Right atrium auricular region (tissue), 2 donors: ENCODE measurements at regions not wholly inside any gene's neighbourhood (a gene's known extent, or its start where the extent isn't known, plus 50 kb on each side); places are given as distances from the start of the nearest gene placed in this dataset.
"Not testable (repeated sequence)": the region's sequence is repeated elsewhere in the genome, so short reads cannot be mapped to it uniquely, and the experiment has no call there.

Source experiments
- DNase-seq: peaks from one replicate; pipeline ENCODE4 v3.0.0-alpha.2; 2019; ENCODE audit warnings: low spot score
- H3K27ac ChIP-seq, 2 donors: fragments of 200-600 bp; sonication (generic); 1 replicate in 1 of 2; 2 replicates in 1 of 2; pipeline ENCODE4 v1.5.1; 2016 to 2019
- H3K27me3 ChIP-seq, 2 donors: fragments of 200-600 bp; sonication (generic); one replicate each; pipeline versions ENCODE4 v1.5.1 to v1.6.0; 2017 to 2019
- H3K36me3 ChIP-seq: fragments of 200-600 bp; sonication (generic); one replicate; pipeline ENCODE4 v1.5.1; 2016
- H3K4me1 ChIP-seq, 2 donors: fragments of 200-600 bp; sonication (generic); one replicate each; pipeline versions ENCODE4 v1.5.1 to v1.6.0; 2017 to 2019
- H3K4me3 ChIP-seq, 2 donors: fragments of 200-600 bp; sonication (generic); 1 replicate in 1 of 2; 2 replicates in 1 of 2; pipeline ENCODE4 v1.5.1; 2017 to 2019; ENCODE audit warnings: mild to moderate bottlenecking in 1 of 2, moderate library complexity in 1 of 2
- H3K9me3 ChIP-seq, 2 donors: fragments of 200-600 bp; sonication (generic); one replicate each; pipeline ENCODE4 v1.5.1; 2019
- TF ChIP-seq, protein P1 (sequence below), 2 donors: fragments of 200-600 bp; sonication (generic); IDR thresholded peaks; one replicate each; pipeline ENCODE4 v1.5.1; 2019; ENCODE audit warnings: antibody characterized with exemption in 2 of 2

GRCh38 chrX:10469-11458 is 270.4 kb upstream of the PLCXD1 start:
- H3K27ac ChIP-seq, H3K27me3 ChIP-seq, H3K4me1 ChIP-seq, H3K9me3 ChIP-seq, DNase-seq, H3K4me3 ChIP-seq, H3K36me3 ChIP-seq: not testable (repeated sequence)

DNA sequence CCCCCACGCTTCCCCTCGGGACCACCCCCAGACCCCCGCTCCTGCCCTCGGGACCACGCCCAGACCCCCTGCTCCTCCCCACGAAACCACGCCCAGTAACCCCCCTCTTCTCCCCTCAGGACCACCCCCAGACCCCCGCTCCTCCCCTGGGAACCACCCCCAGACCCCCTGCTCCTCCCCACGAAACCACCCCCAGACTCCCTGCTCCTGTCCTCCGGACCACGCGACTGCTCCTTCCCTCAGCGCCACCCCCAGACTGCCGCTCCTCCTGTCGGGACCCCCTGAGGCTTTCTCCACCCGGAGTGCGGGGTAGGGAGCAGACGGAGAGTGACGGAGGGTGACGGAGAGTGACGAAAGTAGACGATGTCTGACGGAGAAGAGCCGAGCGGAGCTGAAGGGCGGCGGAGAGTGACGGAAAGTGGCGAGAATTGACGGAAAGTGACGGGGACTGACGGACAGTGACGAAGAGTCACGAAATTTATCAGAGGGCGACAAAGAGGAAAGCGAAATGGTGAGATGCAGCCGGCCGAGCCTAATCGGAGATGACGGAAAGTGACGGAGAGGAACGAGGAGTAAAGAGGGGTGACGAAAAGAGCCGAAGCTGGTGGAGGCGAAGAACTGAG is 267.2 kb upstream of the PLCXD1 start:
- H3K27me3 ChIP-seq, H3K4me3 ChIP-seq, H3K36me3 ChIP-seq, H3K27ac ChIP-seq, DNase-seq, H3K4me1 ChIP-seq, H3K9me3 ChIP-seq: not testable (repeated sequence)

- not testable (repeated sequence) for H3K4me1 ChIP-seq, DNase-seq, H3K9me3 ChIP-seq, H3K27me3 ChIP-seq, H3K4me3 ChIP-seq, H3K27ac ChIP-seq, H3K36me3 ChIP-seq
Observed at GRCh38 chrX:14452-14851, 266.7 kb upstream of the PLCXD1 start.

DNA sequence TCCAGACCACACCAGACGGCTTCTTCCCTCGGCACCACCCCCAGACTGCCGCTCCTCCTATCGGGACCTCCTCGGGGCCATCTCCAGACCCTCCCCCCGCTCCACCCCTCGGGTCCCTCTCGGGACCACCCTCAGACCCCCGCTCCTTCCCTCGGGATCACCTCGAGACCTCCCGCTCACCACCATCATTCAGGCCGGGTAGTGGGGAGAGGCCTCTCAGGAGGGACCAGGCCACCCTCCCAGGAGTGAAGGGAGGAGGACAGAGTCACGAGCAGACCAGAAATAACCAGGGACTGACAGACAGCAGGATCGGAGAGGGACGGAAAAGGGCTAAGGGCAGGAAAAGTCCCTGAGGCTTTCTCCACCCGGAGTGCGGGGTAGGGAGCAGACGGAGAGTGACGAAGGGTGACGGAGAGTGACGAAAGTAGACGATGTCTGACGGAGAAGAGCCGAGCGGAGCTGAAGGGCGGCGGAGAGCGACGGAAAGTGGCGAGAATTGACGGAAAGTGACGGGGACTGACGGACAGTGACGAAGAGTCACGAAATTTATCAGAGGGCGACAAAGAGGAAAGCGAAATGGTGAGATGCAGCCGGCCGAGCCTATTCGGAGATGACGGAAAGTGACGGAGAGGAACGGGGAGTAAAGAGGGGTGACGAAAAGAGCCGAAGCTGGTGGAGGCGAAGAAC is 262.3 kb upstream of the PLCXD1 start:
- not testable (repeated sequence) for H3K36me3 ChIP-seq, H3K4me3 ChIP-seq, H3K27me3 ChIP-seq, DNase-seq, H3K4me1 ChIP-seq, H3K9me3 ChIP-seq, H3K27ac ChIP-seq

DNA sequence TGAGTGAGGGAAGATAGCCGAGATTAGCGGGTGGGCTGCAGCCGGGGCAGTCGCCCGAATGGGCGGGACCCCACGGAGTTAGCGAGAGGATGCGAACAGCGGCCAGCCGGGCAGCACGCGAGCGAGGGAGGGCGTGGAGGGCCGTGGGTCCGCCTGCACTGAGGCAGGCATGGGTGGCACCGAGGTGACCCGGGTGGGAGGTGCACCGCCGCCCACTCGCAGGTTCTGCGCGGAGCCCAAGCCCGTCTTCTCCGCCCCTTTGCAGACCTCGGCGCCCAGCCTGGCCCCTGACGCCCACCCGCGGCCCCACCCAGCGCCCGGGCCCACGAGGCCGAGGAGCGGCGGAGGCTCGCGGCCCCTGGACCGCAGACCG is 261.7 kb upstream of the PLCXD1 start:
- not testable (repeated sequence) for H3K36me3 ChIP-seq, H3K4me1 ChIP-seq, H3K27ac ChIP-seq, H3K27me3 ChIP-seq, H3K9me3 ChIP-seq, DNase-seq
- peak overlapping the region in 1 of 2 donors; percentile 42 for H3K4me3 ChIP-seq

DNA sequence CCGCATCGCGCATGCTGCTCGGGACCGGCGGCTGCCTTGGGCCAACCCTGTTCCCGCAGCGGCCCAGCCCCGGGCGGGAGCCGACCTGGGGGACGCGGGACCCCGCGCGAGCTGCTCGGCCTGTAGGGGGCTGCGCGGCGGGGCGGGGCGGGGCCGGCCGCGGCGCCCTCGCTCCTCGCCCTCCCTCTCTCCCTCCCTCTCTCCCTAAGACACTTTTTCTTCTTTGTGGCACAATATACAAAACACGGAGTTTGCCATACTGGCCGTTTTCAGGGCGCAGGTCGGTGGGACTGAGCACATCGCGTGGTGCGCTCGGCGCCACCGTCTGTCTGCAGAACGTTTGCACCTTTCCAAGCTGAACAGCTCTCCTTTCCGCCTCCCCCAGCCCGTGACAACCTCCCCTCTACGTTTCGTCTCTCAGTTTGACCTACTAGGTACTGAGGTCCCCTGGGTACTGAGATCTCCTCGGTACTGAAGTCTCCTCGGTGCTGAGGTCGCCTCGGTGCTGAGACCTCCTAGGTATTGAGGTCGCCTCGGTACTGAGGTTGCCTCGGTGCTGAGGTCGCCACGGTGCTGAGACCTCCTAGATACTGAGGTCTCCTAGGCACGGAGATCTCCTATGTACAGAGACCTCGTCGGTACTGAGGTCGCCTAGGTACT is 261.1 kb upstream of the PLCXD1 start:
- no peaks in the 10 kb centered on the region for H3K36me3 ChIP-seq
- H3K4me1 ChIP-seq, result no peaks in the 10 kb centered on the region
- H3K27ac ChIP-seq, result no peak overlapping the region
- no peak for DNase-seq
- no peaks in the 10 kb centered on the region for H3K9me3 ChIP-seq
- H3K4me3 ChIP-seq, result peak overlapping the region; percentile 6 to 42
- TF ChIP-seq, protein P1, sequence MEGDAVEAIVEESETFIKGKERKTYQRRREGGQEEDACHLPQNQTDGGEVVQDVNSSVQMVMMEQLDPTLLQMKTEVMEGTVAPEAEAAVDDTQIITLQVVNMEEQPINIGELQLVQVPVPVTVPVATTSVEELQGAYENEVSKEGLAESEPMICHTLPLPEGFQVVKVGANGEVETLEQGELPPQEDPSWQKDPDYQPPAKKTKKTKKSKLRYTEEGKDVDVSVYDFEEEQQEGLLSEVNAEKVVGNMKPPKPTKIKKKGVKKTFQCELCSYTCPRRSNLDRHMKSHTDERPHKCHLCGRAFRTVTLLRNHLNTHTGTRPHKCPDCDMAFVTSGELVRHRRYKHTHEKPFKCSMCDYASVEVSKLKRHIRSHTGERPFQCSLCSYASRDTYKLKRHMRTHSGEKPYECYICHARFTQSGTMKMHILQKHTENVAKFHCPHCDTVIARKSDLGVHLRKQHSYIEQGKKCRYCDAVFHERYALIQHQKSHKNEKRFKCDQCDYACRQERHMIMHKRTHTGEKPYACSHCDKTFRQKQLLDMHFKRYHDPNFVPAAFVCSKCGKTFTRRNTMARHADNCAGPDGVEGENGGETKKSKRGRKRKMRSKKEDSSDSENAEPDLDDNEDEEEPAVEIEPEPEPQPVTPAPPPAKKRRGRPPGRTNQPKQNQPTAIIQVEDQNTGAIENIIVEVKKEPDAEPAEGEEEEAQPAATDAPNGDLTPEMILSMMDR (IDR thresholded peaks at IDR 0.05), result no peak
- H3K27me3 ChIP-seq, result no peaks in the 10 kb centered on the region

DNA sequence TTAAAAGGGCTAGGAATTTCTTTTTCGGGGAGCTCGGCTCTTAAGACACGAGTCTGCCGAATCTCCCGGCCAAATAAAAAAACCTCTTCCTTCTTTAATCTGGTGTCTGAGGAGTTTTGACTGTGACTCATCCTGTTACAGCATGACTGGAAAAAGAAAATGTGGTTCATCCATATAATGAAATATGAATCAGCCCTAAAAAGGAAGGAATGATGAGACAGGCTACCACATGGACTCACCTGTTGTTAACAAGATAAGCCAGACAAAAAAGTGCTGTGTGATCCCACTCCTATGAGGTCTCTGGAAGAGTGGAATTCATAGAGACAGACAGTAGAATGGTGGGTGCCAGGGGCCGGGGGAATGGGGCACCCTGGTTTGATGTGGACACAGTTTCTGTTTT is 257.0 kb upstream of the PLCXD1 start:
- H3K4me1 ChIP-seq, H3K36me3 ChIP-seq, H3K9me3 ChIP-seq, H3K27me3 ChIP-seq, DNase-seq, H3K4me3 ChIP-seq, H3K27ac ChIP-seq: not testable (repeated sequence)
